CD4-positive, alpha-beta T cell (primary cell): ENCODE measurements at regions not wholly inside any gene's neighbourhood (a gene's known extent, or its start where the extent isn't known, plus 50 kb on each side); places are given as distances from the start of the nearest gene placed in this dataset.

Experiments used
- ATAC-seq: fragments of 200-7000 bp; cut with Tn5 transposase; one replicate; pipeline ENCODE4 v1.10.0; 2022; ENCODE audit warnings: mild to moderate bottlenecking; ENCODE audit not compliant: poor library complexity
- CTCF ChIA-PET: fragments of 350-600 bp; sonication (Branson Sonifier 250); formaldehyde crosslinking; loops from one replicate; lab custom pipeline; 2021; ENCODE audit warnings: antibody characterized with exemption, inconsistent platforms; lab: Charles Lee
- POLR2A ChIA-PET: fragments of 350-600 bp; sonication (Branson Sonifier 250); formaldehyde crosslinking; loops from one replicate; lab custom pipeline; 2021; ENCODE audit warnings: antibody characterized with exemption, inconsistent platforms; lab: Charles Lee
- DNase-seq, 14 experiments: peaks; one replicate each; pipeline ENCODE4 v3.0.0-alpha.2; 2013 to 2020; ENCODE audit warnings: mixed read lengths in 2 of 14
- H3K27ac ChIP-seq, 2 donors: one replicate each; pipeline versions ENCODE4 v1.5.1 to v1.7.0; 2013; ENCODE audit warnings: low read length in 2 of 2, low read depth in 1 of 2, mild to moderate bottlenecking in 1 of 2
- H3K27me3 ChIP-seq, 2 experiments: 1 replicate in 1 of 2; 2 replicates in 1 of 2; pipeline versions ENCODE4 v1.6.1 to v1.7.0; 2013; ENCODE audit warnings: low read length in 2 of 2, control low read depth in 1 of 2, mild to moderate bottlenecking in 1 of 2, moderate library complexity in 1 of 2; ENCODE audit not compliant: insufficient read depth in 2 of 2, control insufficient read depth in 1 of 2
- H3K36me3 ChIP-seq: one replicate; pipeline ENCODE4 v1.6.1; 2013; ENCODE audit warnings: low read length, control low read depth; ENCODE audit not compliant: insufficient read depth
- H3K4me1 ChIP-seq: one replicate; pipeline ENCODE4 v1.6.1; 2013; ENCODE audit warnings: low read length, control low read depth; ENCODE audit not compliant: insufficient read depth
- H3K4me3 ChIP-seq: one replicate; pipeline ENCODE4 v1.5.1; 2013; ENCODE audit warnings: mild to moderate bottlenecking, low read length, moderate library complexity
- H3K9me3 ChIP-seq, 2 experiments: 1 replicate in 1 of 2; 2 replicates in 1 of 2; pipeline versions ENCODE4 v1.6.1 to v1.7.0; 2013; ENCODE audit warnings: low read length in 2 of 2, mild to moderate bottlenecking in 2 of 2, control low read depth in 1 of 2, moderate library complexity in 1 of 2; ENCODE audit not compliant: control insufficient read depth in 1 of 2, insufficient read depth in 1 of 2
- H3K27ac Mint-ChIP-seq: one replicate; pipeline ENCODE4 v1.8.0; 2020; ENCODE audit warnings: mixed read lengths
- H3K27me3 Mint-ChIP-seq: one replicate; pipeline ENCODE4 v1.8.0; 2021; ENCODE audit warnings: mixed read lengths
- H3K36me3 Mint-ChIP-seq: one replicate; pipeline ENCODE4 v1.8.0; 2021; ENCODE audit warnings: low read depth, mixed read lengths
- H3K4me1 Mint-ChIP-seq: one replicate; pipeline ENCODE4 v1.8.0; 2021; ENCODE audit warnings: low read depth, mixed read lengths
- H3K4me3 Mint-ChIP-seq: one replicate; pipeline ENCODE4 v1.8.0; 2020; ENCODE audit warnings: mild to moderate bottlenecking, mixed read lengths
- H3K9me3 Mint-ChIP-seq: one replicate; pipeline ENCODE4 v1.8.0; 2020; ENCODE audit warnings: mixed read lengths
- intact Hi-C, 2 experiments: fragments of 100-400 bp; cut with DNase I in 1 of 2; cut with micrococcal nuclease in 1 of 2; formaldehyde crosslinking; loops; one replicate each; pipeline versions ENCODE4 v1.15.1 to v1.9.0; 2023 to 2025; cut with DNase I, micrococcal nuclease
- TF ChIP-seq, protein P1 (sequence below): fragments of 200-600 bp; IDR thresholded peaks from one replicate; pipeline ENCODE4 v1.8.0; 2022; ENCODE audit warnings: antibody characterized with exemption, mild to moderate bottlenecking

DNA sequence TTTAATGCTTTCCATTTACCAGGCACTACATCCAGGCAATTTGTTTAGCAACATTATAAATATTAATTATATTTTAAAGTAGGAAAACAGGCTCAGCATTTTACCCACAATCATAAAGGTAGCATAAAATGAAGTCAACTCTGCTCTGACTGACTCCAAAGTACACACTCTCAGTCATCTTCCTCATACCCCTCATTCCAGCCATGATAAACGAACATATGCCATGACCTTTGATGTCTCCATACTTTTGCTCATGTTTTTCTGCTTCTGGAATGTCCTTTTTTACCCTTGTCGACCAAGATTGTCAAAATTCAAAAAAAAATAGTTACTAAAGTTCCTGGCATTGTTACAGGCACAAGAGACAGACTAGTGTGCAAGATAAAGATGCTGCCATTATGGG lies 77.7 kb upstream of the SOX6 start:
- Histone ChIP-seq H3K27me3 (no peaks in the 10 kb centered on the region), H3K4me3 (no peak overlapping the region), H3K4me1 (no peaks in the 10 kb centered on the region), H3K9me3 (no peaks in the 10 kb centered on the region), H3K36me3 (no peaks in the 10 kb centered on the region), H3K27ac (no peak overlapping the region)
- H3K27me3 Mint-ChIP-seq, result no peaks in the 10 kb centered on the region
- ATAC-seq (no peak), DNase-seq (no peak)
- no peak overlapping the region for H3K4me3 Mint-ChIP-seq
- H3K4me1 Mint-ChIP-seq, result no peaks in the 10 kb centered on the region
- no peaks in the 10 kb centered on the region for H3K36me3 Mint-ChIP-seq
- CTCF ChIA-PET, result no interaction called here
- intact Hi-C loops, result no loop called here
- peaks cover 12% of the 10 kb centered on the region for H3K9me3 Mint-ChIP-seq
- TF ChIP-seq, protein P1, sequence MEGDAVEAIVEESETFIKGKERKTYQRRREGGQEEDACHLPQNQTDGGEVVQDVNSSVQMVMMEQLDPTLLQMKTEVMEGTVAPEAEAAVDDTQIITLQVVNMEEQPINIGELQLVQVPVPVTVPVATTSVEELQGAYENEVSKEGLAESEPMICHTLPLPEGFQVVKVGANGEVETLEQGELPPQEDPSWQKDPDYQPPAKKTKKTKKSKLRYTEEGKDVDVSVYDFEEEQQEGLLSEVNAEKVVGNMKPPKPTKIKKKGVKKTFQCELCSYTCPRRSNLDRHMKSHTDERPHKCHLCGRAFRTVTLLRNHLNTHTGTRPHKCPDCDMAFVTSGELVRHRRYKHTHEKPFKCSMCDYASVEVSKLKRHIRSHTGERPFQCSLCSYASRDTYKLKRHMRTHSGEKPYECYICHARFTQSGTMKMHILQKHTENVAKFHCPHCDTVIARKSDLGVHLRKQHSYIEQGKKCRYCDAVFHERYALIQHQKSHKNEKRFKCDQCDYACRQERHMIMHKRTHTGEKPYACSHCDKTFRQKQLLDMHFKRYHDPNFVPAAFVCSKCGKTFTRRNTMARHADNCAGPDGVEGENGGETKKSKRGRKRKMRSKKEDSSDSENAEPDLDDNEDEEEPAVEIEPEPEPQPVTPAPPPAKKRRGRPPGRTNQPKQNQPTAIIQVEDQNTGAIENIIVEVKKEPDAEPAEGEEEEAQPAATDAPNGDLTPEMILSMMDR, result no peak
- no peak overlapping the region for H3K27ac Mint-ChIP-seq
- POLR2A ChIA-PET, result no interaction called here

DNA sequence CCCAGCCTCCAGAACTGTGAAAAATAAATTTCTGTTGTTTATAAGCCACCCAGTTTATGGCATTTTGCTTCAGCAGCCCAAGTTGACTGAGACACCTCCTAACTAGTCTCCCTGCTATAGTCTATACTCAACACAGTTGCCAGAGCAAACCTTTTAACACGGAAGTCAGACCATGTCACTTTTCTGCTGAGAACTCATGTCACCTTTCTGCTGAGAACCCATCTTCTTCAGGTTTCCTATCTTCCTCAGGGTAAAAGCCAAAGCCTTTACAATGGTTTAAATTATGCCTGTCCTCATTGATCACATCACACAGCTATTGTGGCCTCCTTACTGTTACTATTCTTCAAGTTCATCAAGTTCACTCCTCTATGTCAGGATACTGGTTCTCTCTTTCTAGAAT lies 74.3 kb upstream of the SOX6 start:
- TF ChIP-seq, protein P1, result no peak
- Histone ChIP-seq H3K36me3 (no peaks in the 10 kb centered on the region), H3K27me3 (no peaks in the 10 kb centered on the region), H3K9me3 (peaks cover 0 to 6% of the 10 kb centered on the region in 2 experiments), H3K27ac (no peak overlapping the region), H3K4me1 (no peaks in the 10 kb centered on the region), H3K4me3 (no peak overlapping the region)
- DNase-seq, result no peak
- H3K9me3 Mint-ChIP-seq, result peaks cover 15% of the 10 kb centered on the region
- ChIA-PET CTCF (no interaction called here), POLR2A (no interaction called here)
- no peak overlapping the region for H3K4me3 Mint-ChIP-seq
- no peak overlapping the region for H3K27ac Mint-ChIP-seq
- H3K27me3 Mint-ChIP-seq, result no peaks in the 10 kb centered on the region
- H3K4me1 Mint-ChIP-seq, result no peaks in the 10 kb centered on the region
- no peaks in the 10 kb centered on the region for H3K36me3 Mint-ChIP-seq
- intact Hi-C loops, result no loop called here
- ATAC-seq, result no peak

DNA sequence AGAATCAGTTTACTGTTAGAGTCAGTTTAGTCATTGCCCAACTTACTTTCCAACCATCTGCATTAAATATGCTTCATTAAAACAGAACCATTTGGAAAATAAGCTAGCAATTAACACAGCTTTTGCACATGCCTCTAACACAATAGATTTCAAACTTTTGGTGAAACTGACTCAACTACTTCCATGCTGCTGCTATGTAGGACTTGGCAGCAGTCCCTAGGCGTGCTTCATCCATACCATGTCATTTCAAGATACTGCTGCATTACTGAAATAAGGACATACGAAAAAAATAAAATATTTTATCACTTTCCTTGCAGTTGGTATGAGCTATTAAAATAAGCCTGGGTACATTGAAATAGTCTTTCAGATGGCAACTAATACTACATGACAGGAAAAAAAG lies 65.5 kb upstream of the SOX6 start:
- TF ChIP-seq, protein P1, result no peak
- Histone ChIP-seq H3K4me3 (no peak overlapping the region), H3K27me3 (no peaks in the 10 kb centered on the region), H3K36me3 (no peaks in the 10 kb centered on the region), H3K4me1 (no peaks in the 10 kb centered on the region), H3K27ac (no peak overlapping the region), H3K9me3 (peaks cover 0 to 6% of the 10 kb centered on the region in 2 experiments)
- Mint-ChIP-seq H3K36me3 (no peaks in the 10 kb centered on the region), H3K27ac (no peak overlapping the region), H3K9me3 (peaks cover 3% of the 10 kb centered on the region), H3K4me1 (no peaks in the 10 kb centered on the region), H3K4me3 (no peak overlapping the region), H3K27me3 (no peaks in the 10 kb centered on the region)
- ChIA-PET POLR2A (interaction anchor here (0.6 kb wide), 1 partner anchor 15 kb away, joined by 3 read pairs; no protein-coding TSS in a partner anchor), CTCF (no interaction called here)
- intact Hi-C loops, result no loop called here
- ATAC-seq (no peak), DNase-seq (no peak)
